ENCODE measurements at regions not wholly inside any gene's neighbourhood (a gene's known extent, or its start where the extent isn't known, plus 50 kb on each side); places are given as distances from the start of the nearest gene placed in this dataset.
A peak's percentile ranks its signal among the peaks of the same experiment; 100 is the strongest.

- H3K4me1 ChIP-seq (ENCODE audit: control insufficient read depth, extremely low read depth, insufficient read depth, low read length): peaks cover 29% of the 10 kb centered on the region
- H3K36me3 ChIP-seq (ENCODE audit: control insufficient read depth in 2 of 2, extremely low read depth in 1 of 2, insufficient read depth in 2 of 2, low read length in 2 of 2): no peaks in the 10 kb centered on the region
- TF ChIP-seq FOS (IDR thresholded peaks at IDR 0.05; ENCODE audit: borderline replicate concordance, insufficient read depth, low read length) (peak; percentile 50), MYC (IDR thresholded peaks at IDR 0.05; ENCODE audit: low read depth, low read length) (no peak), EZH2 (IDR thresholded peaks at IDR 0.05; ENCODE audit: borderline replicate concordance, low read depth, low read length, severe bottlenecking) (no peak), CTCF (IDR thresholded peaks at IDR 0.05; ENCODE audit: extremely low read depth in 1 of 2, insufficient read depth in 1 of 2, low read depth in 1 of 2, low read length in 2 of 2) (no peak), MAX (IDR thresholded peaks at IDR 0.05; ENCODE audit: insufficient read depth, insufficient read length) (no peak), JUN (IDR thresholded peaks at IDR 0.05; ENCODE audit: borderline replicate concordance, insufficient read depth, insufficient read length, low read depth) (no peak), POLR2AphosphoS5 (IDR thresholded peaks at IDR 0.05; ENCODE audit: insufficient read depth, low read depth, low read length) (no peak), GATA2 (IDR thresholded peaks at IDR 0.05; ENCODE audit: insufficient read depth, insufficient read length, low read depth, low read length) (no peak), POLR2A (IDR thresholded peaks at IDR 0.05; ENCODE audit: low read depth, low read length) (no peak)
- H3K27ac ChIP-seq (ENCODE audit: insufficient read depth, low read depth, low read length): no peak overlapping the region
- peak overlapping the region; percentile 23 for H3K4me2 ChIP-seq (ENCODE audit: insufficient read depth, low read length)
- FAIRE-seq: peak; percentile 72
- H3K9me1 ChIP-seq (replicated peaks; ENCODE audit: control insufficient read depth, extremely low read depth, insufficient read depth, low read length): no peaks in the 10 kb centered on the region
- CTCF ChIA-PET: interaction anchor here (0.8 to 1.2 kb wide), 2 partner anchors 29 to 1008 kb away, joined by 3 to 5 read pairs; no protein-coding TSS in a partner anchor
- H3K79me2 ChIP-seq (ENCODE audit: control insufficient read depth, insufficient read depth, low read length): no peaks in the 10 kb centered on the region
- dilution Hi-C loops (cut with MboI; ENCODE audit: extremely low pct_ligation_motif_present, low sequenced_read_pairs) (no loop called here), intact Hi-C loops (cut with micrococcal nuclease) (no loop called here)
- H3K27me3 ChIP-seq (ENCODE audit: control insufficient read depth in 2 of 2, insufficient read depth in 2 of 2, low read length in 2 of 2): no peaks in the 10 kb centered on the region
- BruUV-seq (replicated peaks): no TSS peak
- H3K4me3 ChIP-seq (replicated peaks in 1 of 3; ENCODE audit: insufficient read depth in 1 of 3, low read depth in 1 of 3, low read length in 3 of 3): no peak overlapping the region
- H3K9me3 ChIP-seq (replicated peaks; ENCODE audit: control insufficient read depth, insufficient read depth, low read length): no peaks in the 10 kb centered on the region
- peak; percentile 74 for DNase-seq (ENCODE audit: low read depth, low spot score)
- no peak overlapping the region for H3K9ac ChIP-seq (replicated peaks; ENCODE audit: extremely low read depth, insufficient read depth, low read length)
- POLR2A ChIA-PET: no interaction called here
- no peak overlapping the region for H2AFZ ChIP-seq (ENCODE audit: low read depth, low read length)
- no peaks in the 10 kb centered on the region for H4K20me1 ChIP-seq (replicated peaks; ENCODE audit: control insufficient read depth, extremely low read depth, insufficient read depth, low read length)
Observed at GRCh38 chr9:108473209-108474112, 382.3 kb downstream of the ACTL7B start.

All from endothelial cell of umbilical vein (primary cell).